Stimulated activated CD4-positive, alpha-beta T cell treated with anti-CD3 and anti-CD28 coated beads, Interleukin-2, amount 100 ng/mL, for 48 hours (primary cell): ENCODE measurements at regions not wholly inside any gene's neighbourhood (a gene's known extent, or its start where the extent isn't known, plus 50 kb on each side); places are given as distances from the start of the nearest gene placed in this dataset.

ENCODE experiments used
- DNase-seq, 2 donors: peaks; one replicate each; pipeline ENCODE4 v3.0.0-alpha.2; 2020

- DNase-seq: no peak
Measured at GRCh38 chr1:204736836-204737235, 51.3 kb upstream of the LRRN2 start.

- DNase-seq: no peak
Measured at GRCh38 chr1:204738506-204738905, 53.0 kb upstream of the LRRN2 start.

- DNase-seq: no peak
Measured at GRCh38 chr1:204740354-204740753, 54.8 kb upstream of the LRRN2 start.

GRCh38 chr1:204741440-204741839 is 55.9 kb upstream of the LRRN2 start:
- no peak for DNase-seq

- DNase-seq: no peak
Measured at GRCh38 chr1:204742676-204743251, 57.2 kb upstream of the LRRN2 start.

GRCh38 chr1:204744107-204744779 is 58.7 kb upstream of the LRRN2 start:
- no peak for DNase-seq

- peak; percentile 32 to 48 for DNase-seq
Measured at GRCh38 chr1:204746838-204747442, 61.4 kb upstream of the LRRN2 start.

- no peak for DNase-seq
Measured at GRCh38 chr1:204751480-204751879, 65.9 kb upstream of the LRRN2 start.

- DNase-seq: no peak
Measured at GRCh38 chr1:204751883-204752687, 66.5 kb upstream of the LRRN2 start.

GRCh38 chr1:204752688-204753040 is 67.1 kb upstream of the LRRN2 start:
- no peak for DNase-seq

- DNase-seq: no peak
Measured at GRCh38 chr1:204754821-204755220, 69.3 kb upstream of the LRRN2 start.

- DNase-seq: no peak
Measured at GRCh38 chr1:204756349-204756748, 70.8 kb upstream of the LRRN2 start.

- no peak for DNase-seq
Measured at GRCh38 chr1:204756811-204757210, 71.3 kb upstream of the LRRN2 start.

- no peak for DNase-seq
Measured at GRCh38 chr1:204758601-204759000, 73.1 kb upstream of the LRRN2 start.

- no peak for DNase-seq
Measured at GRCh38 chr1:204760350-204760749, 74.8 kb upstream of the LRRN2 start.

GRCh38 chr1:204760757-204761156 is 75.2 kb upstream of the LRRN2 start:
- no peak for DNase-seq

- DNase-seq: peak; percentile 57 to 61
Measured at GRCh38 chr1:204763773-204764427, 78.4 kb upstream of the LRRN2 start.

- DNase-seq: no peak
Measured at GRCh38 chr1:204769997-204770396, 84.5 kb upstream of the LRRN2 start.

GRCh38 chr1:204771358-204771757 is 85.8 kb upstream of the LRRN2 start:
- DNase-seq: no peak

- DNase-seq: no peak
Measured at GRCh38 chr1:204773246-204773645, 87.7 kb upstream of the LRRN2 start.

- DNase-seq: no peak
Measured at GRCh38 chr1:204775546-204775945, 90.0 kb upstream of the LRRN2 start.

GRCh38 chr1:204777591-204777990 is 92.1 kb upstream of the LRRN2 start:
- DNase-seq: no peak

- no peak for DNase-seq
Measured at GRCh38 chr1:204780630-204781029, 90.0 kb upstream of the NFASC start.
